ENCODE measurements at regions not wholly inside any gene's neighbourhood (a gene's known extent, or its start where the extent isn't known, plus 50 kb on each side); places are given as distances from the start of the nearest gene placed in this dataset.

GRCh38 chr14:53764846-53765245 is 191.8 kb downstream of the BMP4 start:
- intact Hi-C loops (cut with DNase I) = no loop called here
- ATAC-seq = no peak

DNA sequence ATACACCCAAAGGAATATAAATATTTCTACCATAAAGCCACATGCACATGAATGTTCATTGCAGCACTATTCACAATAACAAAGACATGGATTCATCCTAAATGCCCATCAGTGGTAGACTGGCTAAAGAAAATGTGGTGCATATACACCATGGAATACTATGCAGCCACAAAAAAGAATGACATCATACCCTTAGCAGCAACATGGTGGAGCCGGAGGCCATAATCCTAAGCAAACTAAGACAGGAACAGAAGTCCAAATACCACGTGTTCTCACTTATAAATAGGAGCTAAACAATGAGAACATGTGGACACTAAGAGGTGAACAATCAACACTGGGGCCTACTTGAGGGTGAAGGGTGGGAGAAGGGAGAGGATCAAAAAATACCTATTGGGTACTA is 198.5 kb downstream of the BMP4 start:
- no peaks in the 10 kb centered on the region for H3K36me3 ChIP-seq
- H3K27me3 ChIP-seq = no peaks in the 10 kb centered on the region
- H3K9me3 ChIP-seq = peaks cover 0 to 21% of the 10 kb centered on the region in 2 donors
- H3K27ac ChIP-seq = no peak overlapping the region
- no peak for DNase-seq
- H3K4me1 ChIP-seq = no peaks in the 10 kb centered on the region
- no peak for ATAC-seq
- TF ChIP-seq, protein P1, sequence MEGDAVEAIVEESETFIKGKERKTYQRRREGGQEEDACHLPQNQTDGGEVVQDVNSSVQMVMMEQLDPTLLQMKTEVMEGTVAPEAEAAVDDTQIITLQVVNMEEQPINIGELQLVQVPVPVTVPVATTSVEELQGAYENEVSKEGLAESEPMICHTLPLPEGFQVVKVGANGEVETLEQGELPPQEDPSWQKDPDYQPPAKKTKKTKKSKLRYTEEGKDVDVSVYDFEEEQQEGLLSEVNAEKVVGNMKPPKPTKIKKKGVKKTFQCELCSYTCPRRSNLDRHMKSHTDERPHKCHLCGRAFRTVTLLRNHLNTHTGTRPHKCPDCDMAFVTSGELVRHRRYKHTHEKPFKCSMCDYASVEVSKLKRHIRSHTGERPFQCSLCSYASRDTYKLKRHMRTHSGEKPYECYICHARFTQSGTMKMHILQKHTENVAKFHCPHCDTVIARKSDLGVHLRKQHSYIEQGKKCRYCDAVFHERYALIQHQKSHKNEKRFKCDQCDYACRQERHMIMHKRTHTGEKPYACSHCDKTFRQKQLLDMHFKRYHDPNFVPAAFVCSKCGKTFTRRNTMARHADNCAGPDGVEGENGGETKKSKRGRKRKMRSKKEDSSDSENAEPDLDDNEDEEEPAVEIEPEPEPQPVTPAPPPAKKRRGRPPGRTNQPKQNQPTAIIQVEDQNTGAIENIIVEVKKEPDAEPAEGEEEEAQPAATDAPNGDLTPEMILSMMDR (IDR thresholded peaks at IDR 0.05) = no peak
- no peak overlapping the region for H3K4me3 ChIP-seq
- intact Hi-C loops (cut with DNase I) = no loop called here

More at GRCh38 chr14:53764846-53765245, 191.8 kb downstream of the BMP4 start:
- H3K9me3 ChIP-seq = peaks cover 0 to 18% of the 10 kb centered on the region in 2 donors
- H3K4me1 ChIP-seq = no peaks in the 10 kb centered on the region
- H3K36me3 ChIP-seq = no peaks in the 10 kb centered on the region
- H3K27me3 ChIP-seq = no peaks in the 10 kb centered on the region
- no peak overlapping the region for H3K4me3 ChIP-seq
- DNase-seq = no peak
- H3K27ac ChIP-seq = no peak overlapping the region
- TF ChIP-seq, protein P1 (IDR thresholded peaks at IDR 0.05) = no peak

- no peaks in the 10 kb centered on the region for H3K36me3 ChIP-seq
- TF ChIP-seq, protein P1 (IDR thresholded peaks at IDR 0.05) = no peak
- peaks cover 0 to 21% of the 10 kb centered on the region in 2 donors for H3K9me3 ChIP-seq
- no peaks in the 10 kb centered on the region for H3K4me1 ChIP-seq
- no peak for DNase-seq
- H3K4me3 ChIP-seq = no peak overlapping the region
- no peak for ATAC-seq
- no peak overlapping the region for H3K27ac ChIP-seq
- intact Hi-C loops (cut with DNase I) = no loop called here
- H3K27me3 ChIP-seq = no peaks in the 10 kb centered on the region
Observed at GRCh38 chr14:53757732-53758131, 198.9 kb downstream of the BMP4 start.

DNA sequence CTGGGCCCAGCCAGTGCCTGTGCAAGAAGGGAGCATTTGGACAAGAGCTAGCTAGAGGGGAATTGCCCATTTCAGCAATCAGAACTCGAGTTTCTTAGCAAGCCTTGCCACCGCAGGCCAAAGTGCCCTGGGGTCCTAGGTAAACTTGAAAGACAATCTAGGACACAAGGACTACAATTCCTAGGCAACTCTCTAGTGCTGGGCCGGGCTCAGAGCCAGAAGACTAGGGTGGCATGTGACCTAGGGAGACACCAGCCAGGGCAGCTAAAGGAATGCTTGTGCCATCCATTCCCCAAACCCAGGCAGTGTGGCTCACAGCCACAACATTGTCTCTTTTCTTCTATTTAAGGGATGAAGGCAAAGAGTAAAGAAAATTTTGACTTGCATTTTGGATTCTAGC is 205.0 kb downstream of the BMP4 start:
- Histone ChIP-seq H3K4me1 (no peaks in the 10 kb centered on the region), H3K27me3 (no peaks in the 10 kb centered on the region), H3K4me3 (no peak overlapping the region), H3K9me3 (no peaks in the 10 kb centered on the region), H3K27ac (no peak overlapping the region), H3K36me3 (no peaks in the 10 kb centered on the region)
- DNase-seq (peak in 1 of 4 donors; percentile 57), ATAC-seq (no peak)
- TF ChIP-seq, protein P1 (IDR thresholded peaks at IDR 0.05) = no peak
- intact Hi-C loops (cut with DNase I) = no loop called here

DNA sequence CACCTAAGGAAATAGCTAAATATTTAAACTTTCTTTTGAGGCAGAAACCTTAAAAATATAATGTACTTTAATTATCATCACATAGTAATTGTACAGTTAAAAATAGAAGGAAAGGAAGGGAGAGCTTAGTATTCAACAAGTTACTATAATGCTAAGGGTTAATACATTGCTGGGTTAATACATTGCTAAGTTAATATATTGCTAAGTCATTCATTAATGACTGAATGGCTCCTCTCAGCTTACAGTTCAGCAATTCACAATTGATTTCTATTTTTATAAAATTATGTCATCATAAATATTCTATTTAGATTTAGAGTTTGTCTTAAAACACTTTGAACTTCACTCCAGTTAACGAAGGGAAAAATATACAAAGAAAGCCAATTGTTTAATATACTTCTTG is 207.9 kb downstream of the BMP4 start:
- Histone ChIP-seq H3K9me3 (no peaks in the 10 kb centered on the region), H3K4me1 (no peaks in the 10 kb centered on the region), H3K36me3 (no peaks in the 10 kb centered on the region), H3K27me3 (no peaks in the 10 kb centered on the region), H3K27ac (no peak overlapping the region), H3K4me3 (no peak overlapping the region)
- TF ChIP-seq, protein P1 (IDR thresholded peaks at IDR 0.05) = no peak
- ATAC-seq = no peak
- DNase-seq = no peak
- intact Hi-C loops (cut with DNase I) = no loop called here

All from left lung (tissue), 4 donors.